CD14-positive monocyte (primary cell): ENCODE measurements at regions not wholly inside any gene's neighbourhood (a gene's known extent, or its start where the extent isn't known, plus 50 kb on each side); places are given as distances from the start of the nearest gene placed in this dataset.

ENCODE experiments used
- DNase-seq, 3 donors: peaks; one replicate each; pipeline ENCODE4 v3.0.0-alpha.2; 2011 to 2022
- H2AFZ ChIP-seq: 2 replicates; pipeline ENCODE4 v1.6.0; 2012; ENCODE audit warnings: mild to moderate bottlenecking, low read depth, low read length, inconsistent platforms; ENCODE audit not compliant: insufficient read depth, poor library complexity, severe bottlenecking
- H3K27ac ChIP-seq, 2 donors: 1 replicate in 1 of 2; 2 replicates in 1 of 2; pipeline ENCODE4 v1.5.1; 2012 to 2013; ENCODE audit warnings: low read length in 2 of 2, control low read depth in 1 of 2, inconsistent platforms in 1 of 2, low read depth in 1 of 2, mild to moderate bottlenecking in 1 of 2
- H3K27me3 ChIP-seq, 2 donors: one replicate each; pipeline versions ENCODE4 v1.6.0 to v1.6.1; 2011 to 2013; ENCODE audit warnings: low read length in 2 of 2; ENCODE audit not compliant: control insufficient read depth in 2 of 2, insufficient read depth in 2 of 2
- H3K36me3 ChIP-seq, 2 donors: replicated peaks in 1 of 2; 1 replicate in 1 of 2; 2 replicates in 1 of 2; pipeline versions ENCODE4 v1.5.1 to v1.6.1; 2012 to 2013; ENCODE audit warnings: low read length in 2 of 2, control low read depth in 1 of 2, inconsistent platforms in 1 of 2, mild to moderate bottlenecking in 1 of 2; ENCODE audit not compliant: insufficient read depth in 2 of 2, control insufficient read depth in 1 of 2
- H3K4me1 ChIP-seq, 2 donors: 1 replicate in 1 of 2; 2 replicates in 1 of 2; pipeline versions ENCODE4 v1.5.1 to v1.6.1; 2012 to 2013; ENCODE audit warnings: low read length in 2 of 2, control low read depth in 1 of 2, inconsistent platforms in 1 of 2, mild to moderate bottlenecking in 1 of 2, moderate library complexity in 1 of 2; ENCODE audit not compliant: insufficient read depth in 2 of 2, control insufficient read depth in 1 of 2
- H3K4me2 ChIP-seq: replicated peaks from 2 replicates; pipeline ENCODE3; 2012; ENCODE audit warnings: low read length, moderate library complexity, mild to moderate bottlenecking; ENCODE audit not compliant: poor library complexity, severe bottlenecking; ENCODE audit errors: extremely low read depth
- H3K4me3 ChIP-seq, 3 experiments: fragments of 200-600 bp in 1 of 3; sonication (generic) in 1 of 3; replicated peaks in 1 of 3; 1 replicate in 2 of 3; 2 replicates in 1 of 3; pipeline ENCODE4 v1.5.1; 2011 to 2013; ENCODE audit warnings: low read length in 3 of 3, mild to moderate bottlenecking in 3 of 3, control low read depth in 2 of 3, low read depth in 2 of 3, inconsistent platforms in 1 of 3, moderate library complexity in 1 of 3
- H3K79me2 ChIP-seq: 2 replicates; pipeline ENCODE4 v1.6.0; 2012; ENCODE audit warnings: mild to moderate bottlenecking, control low read depth, inconsistent platforms, low read length, moderate library complexity; ENCODE audit not compliant: insufficient read depth
- H3K9ac ChIP-seq: 2 replicates; pipeline ENCODE4 v1.6.0; 2017; ENCODE audit warnings: low read length, mild to moderate bottlenecking; ENCODE audit not compliant: insufficient read depth, poor library complexity, severe bottlenecking
- H3K9me3 ChIP-seq, 2 donors: replicated peaks in 1 of 2; 1 replicate in 1 of 2; 2 replicates in 1 of 2; pipeline versions ENCODE4 v1.5.1 to v1.6.1; 2012 to 2013; ENCODE audit warnings: low read length in 2 of 2, control low read depth in 1 of 2; ENCODE audit not compliant: control insufficient read depth in 1 of 2, insufficient read depth in 1 of 2
- H4K20me1 ChIP-seq: 2 replicates; pipeline ENCODE4 v1.6.0; 2012; ENCODE audit warnings: mild to moderate bottlenecking, low read length, control low read depth, moderate library complexity; ENCODE audit not compliant: insufficient read depth
- H3K27ac Mint-ChIP-seq, 7 donors: one replicate each; pipeline ENCODE4 v1.8.0; 2020; ENCODE audit warnings: mild to moderate bottlenecking in 7 of 7, mixed read lengths in 7 of 7, moderate library complexity in 6 of 7, inconsistent platforms in 2 of 7
- H3K27me3 Mint-ChIP-seq, 3 donors: one replicate each; pipeline ENCODE4 v1.8.0; 2021 to 2022; ENCODE audit warnings: low read depth in 3 of 3, mild to moderate bottlenecking in 3 of 3, mixed read lengths in 3 of 3, moderate library complexity in 3 of 3, inconsistent platforms in 1 of 3
- H3K36me3 Mint-ChIP-seq, 2 donors: one replicate each; pipeline ENCODE4 v1.8.0; 2020; ENCODE audit warnings: mixed read lengths in 2 of 2, inconsistent platforms in 1 of 2, mild to moderate bottlenecking in 1 of 2
- H3K4me1 Mint-ChIP-seq: one replicate; pipeline ENCODE4 v1.8.0; 2020; ENCODE audit warnings: mild to moderate bottlenecking, mixed read lengths
- H3K4me3 Mint-ChIP-seq, 2 donors: one replicate each; pipeline ENCODE4 v1.8.0; 2020; ENCODE audit warnings: mild to moderate bottlenecking in 2 of 2, mixed read lengths in 2 of 2, moderate library complexity in 1 of 2
- H3K9me3 Mint-ChIP-seq, 7 donors: one replicate each; pipeline ENCODE4 v1.8.0; 2020 to 2022; ENCODE audit warnings: mixed read lengths in 7 of 7, mild to moderate bottlenecking in 6 of 7, moderate library complexity in 6 of 7, inconsistent platforms in 2 of 7
- CTCF ChIP-seq: fragments of 200-600 bp; IDR thresholded peaks from one replicate; pipeline ENCODE4 v1.8.0; 2022; ENCODE audit warnings: antibody characterized with exemption, mild to moderate bottlenecking
- WGBS: methylation state at CpG from one replicate; pipeline ENCODE4 v1.1.5; 2013; ENCODE audit warnings: missing lambda C conversion rate; ENCODE audit not compliant: insufficient coverage; 5-methylcytosine and 5-hydroxymethylcytosine counted together
- intact Hi-C, 2 donors: fragments of 100-400 bp; cut with micrococcal nuclease; formaldehyde crosslinking; loops; one replicate each; pipeline versions ENCODE4 v1.15.0 to v1.15.1; 2023

- Histone ChIP-seq H3K9me3 (peaks cover 0 to 5% of the 10 kb centered on the region in 2 donors), H3K27ac (no peak overlapping the region), H3K4me1 (no peaks in the 10 kb centered on the region), H3K79me2 (no peaks in the 10 kb centered on the region), H3K9ac (no peak overlapping the region), H3K27me3 (no peaks in the 10 kb centered on the region), H4K20me1 (no peaks in the 10 kb centered on the region), H3K4me3 (no peak overlapping the region), H3K36me3 (no peaks in the 10 kb centered on the region), H3K4me2 (no peak overlapping the region), H2AFZ (no peak overlapping the region)
- no peak for DNase-seq
- intact Hi-C loops = no loop called here
- no peak overlapping the region for H3K4me3 Mint-ChIP-seq
- peaks cover 0 to 1% (median 0%) of the 10 kb centered on the region in 3 donors for H3K27me3 Mint-ChIP-seq
- H3K9me3 Mint-ChIP-seq = peaks cover 0 to 11% (median 7%) of the 10 kb centered on the region in 7 donors
- no peak overlapping the region for H3K27ac Mint-ChIP-seq
- H3K4me1 Mint-ChIP-seq = no peaks in the 10 kb centered on the region
- TF ChIP-seq CTCF = no peak
- H3K36me3 Mint-ChIP-seq = no peaks in the 10 kb centered on the region
Measured at GRCh38 chr10:55881588-55881987, 479.5 kb downstream of the ZWINT start.

- H3K9ac ChIP-seq = no peak overlapping the region
- Mint-ChIP-seq H3K4me3 (no peak overlapping the region), H3K27me3 (no peaks in the 10 kb centered on the region), H3K27ac (no peak overlapping the region), H3K36me3 (no peaks in the 10 kb centered on the region), H3K4me1 (no peaks in the 10 kb centered on the region), H3K9me3 (peaks cover 0 to 9% (median 3%) of the 10 kb centered on the region in 7 donors)
- H3K79me2 ChIP-seq = no peaks in the 10 kb centered on the region
- H2AFZ ChIP-seq = no peak overlapping the region
- H4K20me1 ChIP-seq = no peaks in the 10 kb centered on the region
- WGBS = no CpG with 5 or more reads among the region's 2 CpGs
- no peaks in the 10 kb centered on the region for H3K27me3 ChIP-seq
- H3K4me1 ChIP-seq = no peaks in the 10 kb centered on the region
- H3K36me3 ChIP-seq = no peaks in the 10 kb centered on the region
- no peak for TF ChIP-seq CTCF
- H3K27ac ChIP-seq = no peak overlapping the region
- intact Hi-C loops = no loop called here
- H3K9me3 ChIP-seq = peaks cover 0 to 3% of the 10 kb centered on the region in 2 donors
- H3K4me2 ChIP-seq = no peak overlapping the region
- DNase-seq = no peak
- no peak overlapping the region for H3K4me3 ChIP-seq
Measured at GRCh38 chr10:55873485-55873884, 487.6 kb downstream of the ZWINT start.
